ENCODE measurements at regions not wholly inside any gene's neighbourhood (a gene's known extent, or its start where the extent isn't known, plus 50 kb on each side); places are given as distances from the start of the nearest gene placed in this dataset.

DNA sequence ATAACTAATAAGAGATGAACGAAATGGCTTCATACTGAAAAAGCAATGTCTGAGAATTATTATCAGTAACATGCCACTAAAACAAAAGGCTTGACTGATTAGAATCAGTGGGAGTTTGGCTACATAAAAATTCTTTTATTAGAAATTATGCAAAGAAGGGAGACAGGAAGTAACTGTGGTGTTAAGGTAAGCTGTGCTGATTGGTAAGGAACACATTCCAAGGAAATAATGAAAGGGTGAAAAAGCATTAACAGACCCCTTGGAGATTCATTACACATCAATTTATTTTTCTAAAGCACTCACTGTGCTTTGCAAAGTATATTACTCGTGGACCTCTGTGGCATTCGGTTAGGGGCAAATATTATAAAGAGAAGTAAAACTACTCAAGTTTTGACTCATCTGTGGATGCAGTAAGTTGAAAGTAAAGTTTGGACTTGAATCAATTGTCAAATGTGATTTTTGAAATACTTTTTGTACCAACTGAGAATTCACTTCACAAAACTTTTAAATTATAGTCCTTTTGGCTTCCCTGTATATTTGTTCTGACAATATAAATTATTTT is 176.1 kb upstream of the ZPLD1 start:
- CTCF ChIA-PET: no interaction called here
- no peaks in the 10 kb centered on the region for H3K36me3 ChIP-seq (ENCODE audit: control insufficient read depth, insufficient read depth, low read length)
- H3K4me3 ChIP-seq (ENCODE audit: low read depth, low read length): no peak overlapping the region
- DNase-seq (ENCODE audit: low read depth): no peak
- POLR2A ChIA-PET: no interaction called here
- TF ChIP-seq, protein P1, sequence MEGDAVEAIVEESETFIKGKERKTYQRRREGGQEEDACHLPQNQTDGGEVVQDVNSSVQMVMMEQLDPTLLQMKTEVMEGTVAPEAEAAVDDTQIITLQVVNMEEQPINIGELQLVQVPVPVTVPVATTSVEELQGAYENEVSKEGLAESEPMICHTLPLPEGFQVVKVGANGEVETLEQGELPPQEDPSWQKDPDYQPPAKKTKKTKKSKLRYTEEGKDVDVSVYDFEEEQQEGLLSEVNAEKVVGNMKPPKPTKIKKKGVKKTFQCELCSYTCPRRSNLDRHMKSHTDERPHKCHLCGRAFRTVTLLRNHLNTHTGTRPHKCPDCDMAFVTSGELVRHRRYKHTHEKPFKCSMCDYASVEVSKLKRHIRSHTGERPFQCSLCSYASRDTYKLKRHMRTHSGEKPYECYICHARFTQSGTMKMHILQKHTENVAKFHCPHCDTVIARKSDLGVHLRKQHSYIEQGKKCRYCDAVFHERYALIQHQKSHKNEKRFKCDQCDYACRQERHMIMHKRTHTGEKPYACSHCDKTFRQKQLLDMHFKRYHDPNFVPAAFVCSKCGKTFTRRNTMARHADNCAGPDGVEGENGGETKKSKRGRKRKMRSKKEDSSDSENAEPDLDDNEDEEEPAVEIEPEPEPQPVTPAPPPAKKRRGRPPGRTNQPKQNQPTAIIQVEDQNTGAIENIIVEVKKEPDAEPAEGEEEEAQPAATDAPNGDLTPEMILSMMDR (IDR thresholded peaks at IDR 0.05; ENCODE audit: insufficient read depth, low read depth, low read length): no peak
- H3K27me3 ChIP-seq (ENCODE audit: control insufficient read depth, insufficient read depth, low read length): no peaks in the 10 kb centered on the region

- no peak for DNase-seq (ENCODE audit: low read depth)
- POLR2A ChIA-PET: no interaction called here
- Histone ChIP-seq H3K27me3 (ENCODE audit: control insufficient read depth, insufficient read depth, low read length) (no peaks in the 10 kb centered on the region), H3K4me3 (ENCODE audit: low read depth, low read length) (no peak overlapping the region), H3K36me3 (ENCODE audit: control insufficient read depth, insufficient read depth, low read length) (no peaks in the 10 kb centered on the region)
- CTCF ChIA-PET: no interaction called here
- TF ChIP-seq, protein P1 (IDR thresholded peaks at IDR 0.05; ENCODE audit: insufficient read depth, low read depth, low read length): no peak
These were observed 175.2 kb upstream of the ZPLD1 start for GRCh38 chr3:102259663-102260062.

DNA sequence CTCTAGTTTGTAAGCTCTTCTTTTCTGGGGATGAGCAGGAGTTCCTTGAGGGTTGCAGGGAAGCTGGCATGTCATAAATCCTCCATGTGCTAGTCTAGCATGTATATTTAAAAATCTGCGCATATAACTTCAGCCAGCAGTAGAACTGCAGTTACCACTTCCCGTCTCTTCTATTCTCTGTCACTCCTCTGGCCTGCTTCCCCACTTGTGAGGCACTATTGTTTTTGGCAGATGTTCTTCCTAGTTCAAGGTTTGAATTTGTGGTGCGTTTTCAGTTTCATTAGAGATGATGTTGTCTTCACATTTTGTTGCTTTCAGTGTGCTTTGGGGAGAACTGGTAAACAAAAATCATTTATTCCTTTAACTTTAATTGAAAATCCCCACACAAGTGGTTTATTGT is 169.1 kb upstream of the ZPLD1 start:
- TF ChIP-seq, protein P1 (IDR thresholded peaks at IDR 0.05; ENCODE audit: insufficient read depth, low read depth, low read length): no peak
- ChIA-PET POLR2A (no interaction called here), CTCF (no interaction called here)
- no peaks in the 10 kb centered on the region for H3K27me3 ChIP-seq (ENCODE audit: control insufficient read depth, insufficient read depth, low read length)
- no peak for DNase-seq (ENCODE audit: low read depth)
- no peak overlapping the region for H3K4me3 ChIP-seq (ENCODE audit: low read depth, low read length)
- H3K36me3 ChIP-seq (ENCODE audit: control insufficient read depth, insufficient read depth, low read length): no peaks in the 10 kb centered on the region

- POLR2A ChIA-PET: no interaction called here
- CTCF ChIA-PET: interaction anchor here (1.1 to 1.3 kb wide), 2 partner anchors 14 to 20 kb away, joined by 3 read pairs; no protein-coding TSS in a partner anchor
- TF ChIP-seq, protein P1 (IDR thresholded peaks at IDR 0.05; ENCODE audit: insufficient read depth, low read depth, low read length): no peak
These were observed 165.4 kb upstream of the ZPLD1 start for GRCh38 chr3:102269406-102269805.

DNA sequence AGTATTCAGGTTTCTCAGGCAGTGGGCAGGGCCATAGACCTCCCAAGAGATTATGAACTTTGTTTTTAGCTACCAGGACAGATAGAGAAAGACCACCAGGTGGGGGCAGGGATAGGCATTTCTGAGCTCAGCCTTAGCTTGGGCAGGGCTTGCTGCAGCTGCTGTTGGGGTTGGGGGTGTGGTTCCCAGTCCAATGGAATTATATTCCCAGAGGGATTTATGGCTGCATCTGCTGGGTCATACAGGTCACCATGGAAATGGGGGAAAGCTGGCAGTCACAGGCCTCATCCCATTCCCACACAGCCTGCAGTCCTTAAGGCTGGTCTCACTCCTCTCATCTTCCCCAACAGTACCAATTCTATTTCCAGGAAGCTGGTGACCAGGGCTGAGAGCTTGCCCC is 144.6 kb upstream of the ZPLD1 start:
- H3K36me3 ChIP-seq (ENCODE audit: control insufficient read depth, insufficient read depth, low read length): no peaks in the 10 kb centered on the region
- TF ChIP-seq, protein P1 (IDR thresholded peaks at IDR 0.05; ENCODE audit: insufficient read depth, low read depth, low read length): no peak
- H3K4me3 ChIP-seq (ENCODE audit: low read depth, low read length): no peak overlapping the region
- no peaks in the 10 kb centered on the region for H3K27me3 ChIP-seq (ENCODE audit: control insufficient read depth, insufficient read depth, low read length)
- POLR2A ChIA-PET: no interaction called here
- CTCF ChIA-PET: interaction anchor here (1.2 kb wide), 1 partner anchor 22 kb away, joined by 3 read pairs; no protein-coding TSS in a partner anchor
- no peak for DNase-seq (ENCODE audit: low read depth)

More at GRCh38 chr3:102269406-102269805, 165.4 kb upstream of the ZPLD1 start:
- Histone ChIP-seq H3K4me3 (ENCODE audit: low read depth, low read length) (no peak overlapping the region), H3K27me3 (ENCODE audit: control insufficient read depth, insufficient read depth, low read length) (no peaks in the 10 kb centered on the region), H3K36me3 (ENCODE audit: control insufficient read depth, insufficient read depth, low read length) (no peaks in the 10 kb centered on the region)
- no peak for DNase-seq (ENCODE audit: low read depth)

All from BJ (cell line).